SK-N-MC (cell line): ENCODE measurements at regions not wholly inside any gene's neighbourhood (a gene's known extent, or its start where the extent isn't known, plus 50 kb on each side); places are given as distances from the start of the nearest gene placed in this dataset.
"Not testable (repeated sequence)": the region's sequence is repeated elsewhere in the genome, so short reads cannot be mapped to it uniquely, and the experiment has no call there.

Experiments
- DNase-seq: peaks from one replicate; pipeline ENCODE4 v3.0.0-alpha.2; 2011; ENCODE audit warnings: low read depth, low spot score
- H3K27ac ChIP-seq: fragments of 200-600 bp; sonication (generic); 2 replicates; pipeline ENCODE4 v1.5.1; 2016; ENCODE audit warnings: mixed run types
- H3K36me3 ChIP-seq: fragments of 200-600 bp; sonication (generic); 2 replicates; pipeline ENCODE4 v1.6.1; 2017; ENCODE audit warnings: antibody characterized with exemption, low read length, mixed read lengths; ENCODE audit not compliant: insufficient read depth
- H3K4me3 ChIP-seq: fragments of 200-600 bp; sonication (generic); 2 replicates; pipeline ENCODE4 v1.5.1; 2016
- H3K9ac ChIP-seq: fragments of 200-600 bp; sonication (generic); 2 replicates; pipeline ENCODE4 v1.8.0; 2017; ENCODE audit warnings: mixed run types, mixed read lengths; ENCODE audit not compliant: insufficient read length
- H3K9me3 ChIP-seq: fragments of 200-600 bp; sonication (generic); 2 replicates; pipeline ENCODE4 v1.6.1; 2017; ENCODE audit warnings: low read depth, mild to moderate bottlenecking, antibody characterized with exemption, low read length, moderate library complexity, mixed read lengths
- EZH2 ChIP-seq: fragments of 200-600 bp; sonication (generic); IDR thresholded peaks from one replicate; pipeline ENCODE4 v1.6.1; 2017; ENCODE audit warnings: antibody characterized with exemption
- FOXP2 ChIP-seq: optimal IDR thresholded peaks from 2 replicates; pipeline ENCODE3; 2011; ENCODE audit warnings: mild to moderate bottlenecking, moderate library complexity; ENCODE audit not compliant: insufficient read depth; ENCODE audit errors: extremely low read length, control extremely low read depth
- POLR2AphosphoS5 ChIP-seq: IDR thresholded peaks from 2 replicates; pipeline ENCODE4 v1.6.1; 2012; ENCODE audit warnings: mild to moderate bottlenecking, low read depth, low read length, borderline replicate concordance

- Histone ChIP-seq H3K36me3 (no peaks in the 10 kb centered on the region), H3K9me3 (no peaks in the 10 kb centered on the region), H3K4me3 (no peak overlapping the region), H3K27ac (no peak overlapping the region), H3K9ac (no peak overlapping the region)
- no peak for DNase-seq
- TF ChIP-seq POLR2AphosphoS5 (no peak), FOXP2 (no peak), EZH2 (no peak)
These were observed 132.2 kb downstream of the NUFIP1 start for GRCh38 chr13:44857061-44857460.

- TF ChIP-seq POLR2AphosphoS5 = no peak
- TF ChIP-seq FOXP2 = no peak
- TF ChIP-seq EZH2 = no peak
- DNase-seq = no peak
These were observed 133.4 kb downstream of the NUFIP1 start for GRCh38 chr13:44855860-44856259.

DNA sequence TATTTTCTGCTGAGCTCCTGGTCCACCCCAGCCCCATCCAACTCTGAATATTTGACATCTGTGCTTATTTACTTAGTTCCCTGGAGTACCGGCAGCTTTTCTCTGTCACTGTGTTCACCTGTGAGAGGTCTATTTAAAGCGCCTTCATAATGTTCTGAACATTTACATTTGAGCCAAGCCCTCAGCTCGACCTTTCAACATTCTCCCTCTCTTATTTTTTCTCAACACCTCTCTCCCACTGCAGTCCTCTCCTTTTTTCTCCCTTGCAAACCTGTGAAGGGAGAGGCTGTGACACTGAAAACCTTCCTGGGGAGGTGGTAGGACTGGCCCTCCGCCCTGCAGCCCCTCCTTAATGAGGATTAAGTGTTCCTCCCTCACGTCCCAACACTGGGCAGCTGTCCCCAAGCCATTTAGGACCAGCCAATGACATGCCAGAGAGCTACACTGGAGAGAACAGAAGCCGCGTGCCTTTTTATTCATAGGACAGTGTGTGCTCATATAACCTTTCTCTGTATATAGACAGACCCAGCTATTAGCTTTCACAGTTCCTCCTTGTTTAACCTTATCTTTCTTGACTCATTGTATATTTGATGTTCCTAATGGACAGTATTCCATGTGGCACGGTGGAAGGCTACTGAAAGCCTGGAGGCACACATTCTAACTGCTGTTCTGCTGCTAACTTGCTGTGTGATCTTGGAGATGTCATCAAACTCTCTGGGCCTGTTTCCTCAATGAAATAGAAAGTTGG, 134.8 kb downstream of the NUFIP1 start:
- H3K9me3 ChIP-seq = no peaks in the 10 kb centered on the region
- H3K4me3 ChIP-seq = no peak overlapping the region
- DNase-seq = no peak
- TF ChIP-seq EZH2 (no peak), POLR2AphosphoS5 (no peak), FOXP2 (no peak)
- no peaks in the 10 kb centered on the region for H3K36me3 ChIP-seq
- H3K27ac ChIP-seq = no peak overlapping the region
- no peak overlapping the region for H3K9ac ChIP-seq

More at GRCh38 chr13:44855860-44856259, 133.4 kb downstream of the NUFIP1 start:
- no peak overlapping the region for H3K9ac ChIP-seq
- H3K36me3 ChIP-seq = no peaks in the 10 kb centered on the region
- H3K4me3 ChIP-seq = no peak overlapping the region
- H3K27ac ChIP-seq = no peak overlapping the region
- H3K9me3 ChIP-seq = no peaks in the 10 kb centered on the region

GRCh38 chr13:44853641-44854040, 135.6 kb downstream of the NUFIP1 start:
- Histone ChIP-seq H3K9ac (no peak overlapping the region), H3K4me3 (no peak overlapping the region), H3K36me3 (no peaks in the 10 kb centered on the region), H3K9me3 (no peaks in the 10 kb centered on the region), H3K27ac (no peak overlapping the region)
- TF ChIP-seq POLR2AphosphoS5 (no peak), FOXP2 (no peak), EZH2 (no peak)
- DNase-seq = no peak

GRCh38 chr13:44848920-44849676, 140.2 kb downstream of the NUFIP1 start:
- Histone ChIP-seq H3K27ac (no peak overlapping the region), H3K9ac (no peak overlapping the region), H3K9me3 (no peaks in the 10 kb centered on the region), H3K36me3 (no peaks in the 10 kb centered on the region), H3K4me3 (no peak overlapping the region)
- DNase-seq = no peak
- TF ChIP-seq FOXP2 (no peak), POLR2AphosphoS5 (no peak), EZH2 (no peak)

DNA sequence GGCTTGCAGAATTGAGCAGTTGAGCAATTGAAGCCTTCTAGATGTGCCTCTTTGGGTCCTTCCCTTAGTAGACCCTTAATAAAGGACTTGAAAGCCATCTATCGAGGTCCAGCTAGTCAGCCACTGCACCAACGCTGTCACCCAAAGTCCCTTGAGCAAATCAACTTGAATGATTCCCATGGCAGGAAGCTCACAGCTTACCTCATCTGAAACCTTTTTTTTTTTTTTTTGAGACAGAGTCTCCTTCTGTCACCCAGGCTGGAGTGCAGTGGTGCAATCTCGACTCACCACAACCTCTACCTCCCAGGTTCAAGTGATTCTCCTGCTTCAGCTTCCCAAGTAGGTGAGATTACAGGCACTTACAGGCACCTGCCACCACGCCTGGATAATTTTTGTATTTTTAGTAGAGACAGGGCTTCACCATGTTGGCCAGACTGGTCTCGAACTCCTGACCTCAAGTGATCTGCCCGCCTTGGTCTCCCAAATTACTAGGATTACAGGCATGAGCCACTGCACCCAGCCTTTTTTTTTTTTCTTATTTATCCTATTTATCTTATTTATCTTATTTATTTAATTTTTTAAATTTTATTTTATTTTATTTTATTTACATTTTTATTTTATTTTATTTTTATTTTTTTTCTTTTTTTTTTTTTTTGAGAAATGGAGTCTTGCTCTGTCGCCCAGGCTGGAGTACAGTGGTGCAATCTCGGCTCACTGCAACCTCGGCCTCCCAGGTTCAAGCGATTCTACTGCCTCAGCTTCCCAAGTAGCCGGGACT, 143.8 kb downstream of the NUFIP1 start:
- H3K36me3 ChIP-seq, H3K9me3 ChIP-seq, DNase-seq, H3K4me3 ChIP-seq, H3K27ac ChIP-seq, H3K9ac ChIP-seq: not testable (repeated sequence)

DNA sequence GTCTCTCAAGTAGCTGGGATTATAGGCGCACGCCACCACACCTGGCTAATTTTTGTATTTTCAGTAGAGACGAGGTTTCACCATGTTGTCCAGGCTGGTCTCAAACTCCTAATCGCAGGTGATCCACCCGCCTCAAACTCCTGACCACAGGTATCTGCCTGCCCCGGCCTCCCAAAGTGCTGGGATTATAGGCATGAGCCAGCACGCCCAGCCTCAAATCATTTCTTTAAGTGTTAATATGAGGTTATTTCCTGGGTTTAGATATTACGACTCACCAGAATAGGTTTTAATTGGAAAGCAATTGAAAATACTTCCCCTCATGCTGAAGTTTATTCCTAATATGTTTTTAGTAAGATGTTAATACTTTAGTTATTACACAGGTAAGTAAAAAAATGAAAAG, 144.5 kb downstream of the NUFIP1 start:
- TF ChIP-seq POLR2AphosphoS5 (no peak), FOXP2 (no peak), EZH2 (no peak)
- no peak for DNase-seq
- no peaks in the 10 kb centered on the region for H3K9me3 ChIP-seq
- H3K9ac ChIP-seq = no peak overlapping the region
- H3K36me3 ChIP-seq = no peaks in the 10 kb centered on the region
- no peak overlapping the region for H3K4me3 ChIP-seq
- H3K27ac ChIP-seq = no peak overlapping the region

DNA sequence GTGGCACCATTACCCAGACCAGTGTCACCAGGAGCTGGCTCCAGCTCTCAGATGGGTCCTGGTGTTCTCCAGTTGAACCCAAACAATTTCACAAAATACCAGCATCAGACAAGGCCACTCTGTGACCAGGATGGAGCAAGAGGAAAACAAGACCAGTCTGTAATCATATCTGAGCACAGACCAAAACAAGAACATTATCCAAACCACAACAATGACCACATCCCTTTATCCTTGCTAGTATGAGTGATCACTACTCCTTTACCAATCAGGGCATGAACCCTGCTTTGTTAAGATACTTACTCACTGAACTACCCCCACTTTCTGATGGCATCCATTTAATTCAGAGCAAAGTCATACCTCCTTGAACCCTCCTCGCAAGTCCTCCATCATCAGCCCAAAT, 145.9 kb downstream of the NUFIP1 start:
- Histone ChIP-seq H3K4me3 (no peak overlapping the region), H3K9ac (no peak overlapping the region), H3K36me3 (no peaks in the 10 kb centered on the region), H3K27ac (no peak overlapping the region), H3K9me3 (no peaks in the 10 kb centered on the region)
- no peak for TF ChIP-seq FOXP2
- TF ChIP-seq EZH2 = no peak
- TF ChIP-seq POLR2AphosphoS5 = no peak
- no peak for DNase-seq
